Skeletal muscle tissue (tissue), 3 donors: ENCODE measurements at regions not wholly inside any gene's neighbourhood (a gene's known extent, or its start where the extent isn't known, plus 50 kb on each side); places are given as distances from the start of the nearest gene placed in this dataset.
"Not testable (repeated sequence)": the region's sequence is repeated elsewhere in the genome, so short reads cannot be mapped to it uniquely, and the experiment has no call there.

Source experiments
- H3K27ac ChIP-seq: one replicate; pipeline ENCODE4 v1.7.0; 2013; ENCODE audit warnings: mild to moderate bottlenecking, low read depth, low read length, inconsistent platforms
- H3K27me3 ChIP-seq, 3 donors: one replicate each; pipeline ENCODE4 v1.7.0; 2013; ENCODE audit warnings: low read length in 3 of 3; ENCODE audit not compliant: control insufficient read depth in 3 of 3, insufficient read depth in 3 of 3
- H3K36me3 ChIP-seq, 3 donors: one replicate each; pipeline ENCODE4 v1.7.0; 2013; ENCODE audit warnings: low read length in 3 of 3; ENCODE audit not compliant: control insufficient read depth in 3 of 3, insufficient read depth in 3 of 3
- H3K4me1 ChIP-seq, 3 donors: one replicate each; pipeline ENCODE4 v1.7.0; 2013; ENCODE audit warnings: low read length in 3 of 3, mild to moderate bottlenecking in 3 of 3; ENCODE audit not compliant: control insufficient read depth in 3 of 3, insufficient read depth in 3 of 3
- H3K4me3 ChIP-seq, 3 donors: one replicate each; pipeline ENCODE4 v1.7.0; 2013; ENCODE audit warnings: low read length in 3 of 3
- H3K9ac ChIP-seq, 3 donors: one replicate each; pipeline ENCODE4 v1.7.0; 2013; ENCODE audit warnings: low read length in 3 of 3, mild to moderate bottlenecking in 3 of 3, moderate library complexity in 2 of 3, low read depth in 1 of 3
- H3K9me3 ChIP-seq, 3 donors: one replicate each; pipeline ENCODE4 v1.7.0; 2013; ENCODE audit warnings: low read length in 3 of 3; ENCODE audit not compliant: control insufficient read depth in 3 of 3
- donor health status: Osteomylitis.

GRCh38 chr1:100597061-100597741 is 59.3 kb downstream of the GPR88 start:
- Histone ChIP-seq H3K9ac (no peak overlapping the region), H3K4me1 (no peaks in the 10 kb centered on the region), H3K9me3 (no peaks in the 10 kb centered on the region), H3K4me3 (no peak overlapping the region), H3K27me3 (no peaks in the 10 kb centered on the region), H3K27ac (no peak overlapping the region), H3K36me3 (no peaks in the 10 kb centered on the region)

GRCh38 chr1:100597784-100598183 is 59.8 kb downstream of the GPR88 start:
- Histone ChIP-seq H3K27me3 (no peaks in the 10 kb centered on the region), H3K9ac (no peak overlapping the region), H3K4me3 (no peak overlapping the region), H3K9me3 (no peaks in the 10 kb centered on the region), H3K27ac (no peak overlapping the region), H3K4me1 (no peaks in the 10 kb centered on the region), H3K36me3 (no peaks in the 10 kb centered on the region)

GRCh38 chr1:100600377-100600776 is 62.4 kb downstream of the GPR88 start:
- not testable (repeated sequence) for H3K9ac ChIP-seq, H3K4me3 ChIP-seq, H3K27me3 ChIP-seq, H3K4me1 ChIP-seq, H3K36me3 ChIP-seq, H3K27ac ChIP-seq, H3K9me3 ChIP-seq

GRCh38 chr1:100602028-100602427 is 64.1 kb downstream of the GPR88 start:
- H3K9ac ChIP-seq, H3K27ac ChIP-seq, H3K36me3 ChIP-seq, H3K4me3 ChIP-seq, H3K27me3 ChIP-seq, H3K4me1 ChIP-seq, H3K9me3 ChIP-seq: not testable (repeated sequence)

- Histone ChIP-seq H3K9ac (no peak overlapping the region), H3K4me3 (no peak overlapping the region), H3K9me3 (no peaks in the 10 kb centered on the region), H3K27me3 (no peaks in the 10 kb centered on the region), H3K27ac (no peak overlapping the region), H3K4me1 (no peaks in the 10 kb centered on the region), H3K36me3 (no peaks in the 10 kb centered on the region)
Measured at GRCh38 chr1:100604372-100604771, 66.4 kb downstream of the GPR88 start.

GRCh38 chr1:100606438-100606837 is 68.5 kb downstream of the GPR88 start:
- Histone ChIP-seq H3K4me1 (no peaks in the 10 kb centered on the region), H3K27ac (no peak overlapping the region), H3K9me3 (no peaks in the 10 kb centered on the region), H3K4me3 (no peak overlapping the region), H3K36me3 (no peaks in the 10 kb centered on the region), H3K27me3 (no peaks in the 10 kb centered on the region), H3K9ac (no peak overlapping the region)

- Histone ChIP-seq H3K9me3 (no peaks in the 10 kb centered on the region), H3K27ac (no peak overlapping the region), H3K27me3 (no peaks in the 10 kb centered on the region), H3K9ac (no peak overlapping the region), H3K4me1 (no peaks in the 10 kb centered on the region), H3K4me3 (no peak overlapping the region), H3K36me3 (no peaks in the 10 kb centered on the region)
Measured at GRCh38 chr1:100607628-100608240, 69.8 kb downstream of the GPR88 start.

GRCh38 chr1:100609849-100610248 is 71.9 kb downstream of the GPR88 start:
- H3K9ac ChIP-seq, result no peak overlapping the region
- no peaks in the 10 kb centered on the region for H3K9me3 ChIP-seq
- no peaks in the 10 kb centered on the region for H3K27me3 ChIP-seq
- no peaks in the 10 kb centered on the region for H3K4me1 ChIP-seq
- no peaks in the 10 kb centered on the region for H3K36me3 ChIP-seq
- no peak overlapping the region for H3K27ac ChIP-seq
- H3K4me3 ChIP-seq, result no peak overlapping the region

- H3K4me3 ChIP-seq, result no peak overlapping the region
- no peak overlapping the region for H3K9ac ChIP-seq
- no peaks in the 10 kb centered on the region for H3K9me3 ChIP-seq
- no peaks in the 10 kb centered on the region for H3K4me1 ChIP-seq
- no peaks in the 10 kb centered on the region for H3K36me3 ChIP-seq
- H3K27ac ChIP-seq, result no peak overlapping the region
- no peaks in the 10 kb centered on the region for H3K27me3 ChIP-seq
Measured at GRCh38 chr1:100611086-100611485, 73.1 kb downstream of the GPR88 start.

GRCh38 chr1:100612540-100612939 is 74.6 kb downstream of the GPR88 start:
- Histone ChIP-seq H3K4me3 (no peak overlapping the region), H3K27me3 (no peaks in the 10 kb centered on the region), H3K27ac (no peak overlapping the region), H3K4me1 (no peaks in the 10 kb centered on the region), H3K9me3 (no peaks in the 10 kb centered on the region), H3K36me3 (no peaks in the 10 kb centered on the region), H3K9ac (no peak overlapping the region)
